ENCODE measurements at regions not wholly inside any gene's neighbourhood (a gene's known extent, or its start where the extent isn't known, plus 50 kb on each side); places are given as distances from the start of the nearest gene placed in this dataset.

DNA sequence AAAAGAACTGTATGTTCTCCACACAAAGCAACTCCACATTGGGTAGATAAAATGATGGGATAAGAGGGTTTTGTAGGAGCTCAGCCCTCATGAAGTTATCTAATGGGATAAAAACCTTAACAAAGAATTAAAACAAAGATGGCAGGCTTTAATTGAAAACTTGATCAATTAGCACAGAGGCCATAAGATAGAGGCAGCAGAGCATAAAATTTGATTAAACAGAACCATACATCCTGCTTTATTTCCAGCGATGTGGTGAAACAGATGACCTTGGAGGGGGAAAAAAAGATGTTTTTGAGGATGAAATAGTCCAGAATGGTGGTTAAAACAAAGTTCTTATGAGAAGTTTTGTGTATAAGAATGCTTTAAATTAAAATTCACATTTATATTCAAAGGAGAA lies 130.9 kb upstream of the ALCAM start:
- TF ChIP-seq GATA2 (IDR thresholded peaks at IDR 0.05; ENCODE audit: low read depth, low read length), result no peak
- no peak for TF ChIP-seq GATA3 (IDR thresholded peaks at IDR 0.05; ENCODE audit: low read depth, low read length)
